ENCODE measurements at regions not wholly inside any gene's neighbourhood (a gene's known extent, or its start where the extent isn't known, plus 50 kb on each side); places are given as distances from the start of the nearest gene placed in this dataset.

- FAIRE-seq (no peak), DNase-seq (ENCODE audit: insufficient read length, low spot score) (no peak)
- TF ChIP-seq CTCF (IDR thresholded peaks at IDR 0.05; ENCODE audit: insufficient read depth, missing control alignments) = no peak
These were observed 181.2 kb downstream of the NR4A2 start for GRCh38 chr2:156151351-156151750.

- no peak for TF ChIP-seq CTCF (IDR thresholded peaks at IDR 0.05; ENCODE audit: insufficient read depth, missing control alignments)
These were observed 184.8 kb downstream of the NR4A2 start for GRCh38 chr2:156147594-156148330.

GRCh38 chr2:156145976-156146375 lies 186.5 kb downstream of the NR4A2 start:
- FAIRE-seq (no peak), DNase-seq (ENCODE audit: insufficient read length, low spot score) (no peak)
- no peak for TF ChIP-seq CTCF (IDR thresholded peaks at IDR 0.05; ENCODE audit: insufficient read depth, missing control alignments)

More at GRCh38 chr2:156147594-156148330, 184.8 kb downstream of the NR4A2 start:
- FAIRE-seq (no peak), DNase-seq (ENCODE audit: insufficient read length, low spot score) (no peak)

GRCh38 chr2:156145469-156145868 lies 187.1 kb downstream of the NR4A2 start:
- no peak for DNase-seq (ENCODE audit: insufficient read length, low spot score)
- FAIRE-seq = no peak
- no peak for TF ChIP-seq CTCF (IDR thresholded peaks at IDR 0.05; ENCODE audit: insufficient read depth, missing control alignments)

- no peak for DNase-seq (ENCODE audit: insufficient read length, low spot score)
- no peak for TF ChIP-seq CTCF (IDR thresholded peaks at IDR 0.05; ENCODE audit: insufficient read depth, missing control alignments)
- no peak for FAIRE-seq
These were observed 196.0 kb downstream of the NR4A2 start for GRCh38 chr2:156136566-156136965.

GRCh38 chr2:156134887-156135286 lies 197.6 kb downstream of the NR4A2 start:
- no peak for DNase-seq (ENCODE audit: insufficient read length, low spot score)
- TF ChIP-seq CTCF (IDR thresholded peaks at IDR 0.05; ENCODE audit: insufficient read depth, missing control alignments) = no peak
- no peak for FAIRE-seq

- FAIRE-seq (no peak), DNase-seq (ENCODE audit: insufficient read length, low spot score) (no peak)
- no peak for TF ChIP-seq CTCF (IDR thresholded peaks at IDR 0.05; ENCODE audit: insufficient read depth, missing control alignments)
These were observed 199.6 kb downstream of the NR4A2 start for GRCh38 chr2:156132941-156133340.

All from D721Med (cell line).